ENCODE measurements at regions not wholly inside any gene's neighbourhood (a gene's known extent, or its start where the extent isn't known, plus 50 kb on each side); places are given as distances from the start of the nearest gene placed in this dataset.

DNA sequence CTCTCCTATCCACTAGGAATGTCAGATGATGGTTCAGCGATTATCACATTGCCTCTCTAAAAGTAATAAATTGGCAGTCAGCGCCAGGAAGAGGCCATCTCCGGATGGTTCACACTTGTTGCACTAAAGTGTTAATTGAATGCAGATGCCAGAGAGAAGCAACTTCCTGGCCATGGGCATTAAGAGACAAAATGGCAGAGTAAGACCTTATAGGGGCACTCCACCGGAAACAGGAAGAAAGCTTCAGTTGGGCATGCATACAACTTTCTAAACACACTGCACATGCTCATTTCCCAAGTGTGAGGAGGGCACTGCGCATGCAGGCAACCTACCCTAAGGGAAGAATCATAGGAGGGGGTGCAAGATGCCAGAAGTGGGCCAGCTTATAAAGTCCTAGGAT lies 71.7 kb upstream of the AUTS2 start:
- Histone ChIP-seq H3K4me2 (ENCODE audit: low read length) (no peak overlapping the region), H3K4me1 (ENCODE audit: control insufficient read depth, low read length) (no peaks in the 10 kb centered on the region), H3K36me3 (ENCODE audit: control insufficient read depth, low read length) (no peaks in the 10 kb centered on the region), H4K20me1 (ENCODE audit: control insufficient read depth, insufficient read depth, low read depth, low read length) (no peaks in the 10 kb centered on the region), H3K9me3 (ENCODE audit: control insufficient read depth, insufficient read depth, low read length) (no peaks in the 10 kb centered on the region), H3K27me3 (ENCODE audit: control insufficient read depth, low read length) (peaks cover 24% of the 10 kb centered on the region; the same call in 1 of the 2 replicates), H3K27ac (ENCODE audit: low read depth, low read length) (no peak overlapping the region), H3K79me2 (ENCODE audit: control insufficient read depth, low read length) (no peaks in the 10 kb centered on the region), H3K4me3 (ENCODE audit: low read length) (no peak overlapping the region), H3F3A (ENCODE audit: control insufficient read depth, insufficient read depth) (no peaks in the 10 kb centered on the region), H3K9me2 (replicated peaks; ENCODE audit: control insufficient read depth, low read length) (no peaks in the 10 kb centered on the region)
- no peak for TF ChIP-seq EZH2phosphoT487 (IDR thresholded peaks at IDR 0.05; ENCODE audit: borderline replicate concordance, low read length)
- TF ChIP-seq, protein P1, sequence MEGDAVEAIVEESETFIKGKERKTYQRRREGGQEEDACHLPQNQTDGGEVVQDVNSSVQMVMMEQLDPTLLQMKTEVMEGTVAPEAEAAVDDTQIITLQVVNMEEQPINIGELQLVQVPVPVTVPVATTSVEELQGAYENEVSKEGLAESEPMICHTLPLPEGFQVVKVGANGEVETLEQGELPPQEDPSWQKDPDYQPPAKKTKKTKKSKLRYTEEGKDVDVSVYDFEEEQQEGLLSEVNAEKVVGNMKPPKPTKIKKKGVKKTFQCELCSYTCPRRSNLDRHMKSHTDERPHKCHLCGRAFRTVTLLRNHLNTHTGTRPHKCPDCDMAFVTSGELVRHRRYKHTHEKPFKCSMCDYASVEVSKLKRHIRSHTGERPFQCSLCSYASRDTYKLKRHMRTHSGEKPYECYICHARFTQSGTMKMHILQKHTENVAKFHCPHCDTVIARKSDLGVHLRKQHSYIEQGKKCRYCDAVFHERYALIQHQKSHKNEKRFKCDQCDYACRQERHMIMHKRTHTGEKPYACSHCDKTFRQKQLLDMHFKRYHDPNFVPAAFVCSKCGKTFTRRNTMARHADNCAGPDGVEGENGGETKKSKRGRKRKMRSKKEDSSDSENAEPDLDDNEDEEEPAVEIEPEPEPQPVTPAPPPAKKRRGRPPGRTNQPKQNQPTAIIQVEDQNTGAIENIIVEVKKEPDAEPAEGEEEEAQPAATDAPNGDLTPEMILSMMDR (IDR thresholded peaks at IDR 0.05; ENCODE audit: low read depth, low read length, poor library complexity, severe bottlenecking): no peak

DNA sequence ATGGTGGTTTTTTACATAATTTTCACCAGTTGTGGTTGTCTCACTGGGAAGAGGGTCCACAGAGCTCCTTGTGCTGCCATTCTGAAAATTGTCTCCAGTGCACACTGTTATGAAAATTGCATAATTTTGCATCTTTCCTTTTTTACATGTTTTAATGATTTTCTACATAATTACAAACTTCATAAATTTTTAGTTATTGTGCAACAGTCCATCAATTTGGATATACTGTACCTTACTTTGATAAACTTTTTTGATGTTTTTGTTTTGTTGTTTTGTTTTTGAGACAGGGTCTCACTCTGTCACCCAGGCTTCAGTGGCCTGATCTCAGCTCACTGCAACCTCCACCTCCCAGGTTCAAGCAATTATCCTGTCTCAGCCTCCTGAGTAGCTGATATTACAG lies 70.6 kb upstream of the AUTS2 start:
- H3K9me2 ChIP-seq (replicated peaks; ENCODE audit: control insufficient read depth, low read length): no peaks in the 10 kb centered on the region
- no peak overlapping the region for H3K4me2 ChIP-seq (ENCODE audit: low read length)
- H3K4me3 ChIP-seq (ENCODE audit: low read length): no peak overlapping the region
- no peak overlapping the region for H3K27ac ChIP-seq (ENCODE audit: low read depth, low read length)
- no peaks in the 10 kb centered on the region for H3K79me2 ChIP-seq (ENCODE audit: control insufficient read depth, low read length)
- no peak for TF ChIP-seq EZH2phosphoT487 (IDR thresholded peaks at IDR 0.05; ENCODE audit: borderline replicate concordance, low read length)
- TF ChIP-seq, protein P1 (IDR thresholded peaks at IDR 0.05; ENCODE audit: low read depth, low read length, poor library complexity, severe bottlenecking): no peak
- H3F3A ChIP-seq (ENCODE audit: control insufficient read depth, insufficient read depth): no peaks in the 10 kb centered on the region
- no peaks in the 10 kb centered on the region for H3K4me1 ChIP-seq (ENCODE audit: control insufficient read depth, low read length)
- no peaks in the 10 kb centered on the region for H3K36me3 ChIP-seq (ENCODE audit: control insufficient read depth, low read length)
- H3K9me3 ChIP-seq (ENCODE audit: control insufficient read depth, insufficient read depth, low read length): no peaks in the 10 kb centered on the region
- H3K27me3 ChIP-seq (ENCODE audit: control insufficient read depth, low read length): peaks cover 18% of the 10 kb centered on the region; the same call in 1 of the 2 replicates
- no peaks in the 10 kb centered on the region for H4K20me1 ChIP-seq (ENCODE audit: control insufficient read depth, insufficient read depth, low read depth, low read length)

- TF ChIP-seq, protein P1 (IDR thresholded peaks at IDR 0.05; ENCODE audit: low read depth, low read length, poor library complexity, severe bottlenecking): no peak
- no peak for TF ChIP-seq EZH2phosphoT487 (IDR thresholded peaks at IDR 0.05; ENCODE audit: borderline replicate concordance, low read length)
Measured at GRCh38 chr7:69531050-69531449, 67.2 kb upstream of the AUTS2 start.

More at GRCh38 chr7:69531050-69531449, 67.2 kb upstream of the AUTS2 start:
- H3K4me3 ChIP-seq (ENCODE audit: low read length): no peak overlapping the region
- H3K4me2 ChIP-seq (ENCODE audit: low read length): no peak overlapping the region
- H3K4me1 ChIP-seq (ENCODE audit: control insufficient read depth, low read length): peaks cover 2% of the 10 kb centered on the region
- H4K20me1 ChIP-seq (ENCODE audit: control insufficient read depth, insufficient read depth, low read depth, low read length): no peaks in the 10 kb centered on the region
- H3K79me2 ChIP-seq (ENCODE audit: control insufficient read depth, low read length): no peaks in the 10 kb centered on the region
- no peak overlapping the region for H3K27ac ChIP-seq (ENCODE audit: low read depth, low read length)
- no peaks in the 10 kb centered on the region for H3K36me3 ChIP-seq (ENCODE audit: control insufficient read depth, low read length)
- H3K9me2 ChIP-seq (replicated peaks; ENCODE audit: control insufficient read depth, low read length): no peaks in the 10 kb centered on the region
- H3K27me3 ChIP-seq (ENCODE audit: control insufficient read depth, low read length): peaks cover 33% of the 10 kb centered on the region
- no peaks in the 10 kb centered on the region for H3K9me3 ChIP-seq (ENCODE audit: control insufficient read depth, insufficient read depth, low read length)
- no peaks in the 10 kb centered on the region for H3F3A ChIP-seq (ENCODE audit: control insufficient read depth, insufficient read depth)

Data from DOHH2 (cell line).